ENCODE measurements at regions not wholly inside any gene's neighbourhood (a gene's known extent, or its start where the extent isn't known, plus 50 kb on each side); places are given as distances from the start of the nearest gene placed in this dataset.
A peak's percentile ranks its signal among the peaks of the same experiment; 100 is the strongest.

- Histone ChIP-seq H3K36me3 (ENCODE audit: control insufficient read depth in 1 of 2, insufficient read depth in 2 of 2, low read length in 2 of 2) (no peaks in the 10 kb centered on the region), H2AFZ (ENCODE audit: insufficient read depth, low read length, poor library complexity) (no peak overlapping the region), H3K27ac (ENCODE audit: low read depth, low read length) (no peak overlapping the region), H3K4me1 (ENCODE audit: control insufficient read depth in 1 of 2, insufficient read depth in 2 of 2, low read length in 2 of 2) (no peaks in the 10 kb centered on the region), H3K4me2 (ENCODE audit: low read length) (no peak overlapping the region), H2BK12ac (ENCODE audit: low read length) (no peak overlapping the region), H3K27me3 (ENCODE audit: insufficient read depth, low read length) (no peaks in the 10 kb centered on the region), H3K23ac (ENCODE audit: low read length) (no peak overlapping the region), H3K79me2 (ENCODE audit: control insufficient read depth, insufficient read depth, low read length, poor library complexity) (no peaks in the 10 kb centered on the region), H4K12ac (ENCODE audit: low read depth, low read length) (no peak overlapping the region), H2BK120ac (ENCODE audit: insufficient read depth, low read length, poor library complexity) (no peak overlapping the region), H3K4me3 (ENCODE audit: low read depth, low read length) (no peak overlapping the region), H4K91ac (ENCODE audit: low read depth, low read length) (no peak overlapping the region), H3K79me1 (ENCODE audit: low read length) (no peaks in the 10 kb centered on the region), H3K4ac (ENCODE audit: low read depth, low read length) (no peak overlapping the region), H4K8ac (ENCODE audit: low read depth, low read length) (no peak overlapping the region), H3K9ac (ENCODE audit: low read length) (no peak overlapping the region), H3K9me3 (ENCODE audit: insufficient read depth, low read depth, low read length) (no peaks in the 10 kb centered on the region), H3K18ac (ENCODE audit: low read length) (no peak overlapping the region), H2AK5ac (ENCODE audit: low read length) (no peak overlapping the region), H3K14ac (ENCODE audit: low read length) (no peak overlapping the region), H2BK5ac (ENCODE audit: low read depth, low read length, poor library complexity) (no peak overlapping the region)
- no CpG with 5 or more reads among the region's 1 CpG for WGBS (ENCODE audit: extremely low coverage, insufficient coverage, insufficient read length)
- DNase-seq: no peak
These were observed 386.3 kb downstream of the KCTD12 start for GRCh38 chr13:76499891-76500290.

DNA sequence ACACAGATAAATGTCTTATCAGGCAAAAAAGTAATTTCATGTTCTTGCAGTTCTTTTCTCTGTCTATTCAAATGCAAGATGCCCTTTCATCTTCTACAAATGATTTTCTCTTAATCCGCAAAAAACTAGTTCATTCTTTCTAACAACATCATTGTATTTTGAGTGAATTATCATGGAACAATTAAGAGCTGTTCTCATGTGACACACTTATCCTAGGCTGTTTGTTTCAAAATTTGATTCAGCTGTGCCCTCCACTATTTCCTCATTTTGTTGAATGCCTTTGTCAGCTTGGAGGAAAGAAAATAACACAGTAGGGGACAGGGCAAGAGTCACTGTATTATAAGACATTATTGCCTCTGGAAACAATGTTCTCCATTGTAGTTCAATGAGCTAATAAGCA is 396.9 kb downstream of the KCTD12 start:
- H3K79me1 ChIP-seq (ENCODE audit: low read length): no peaks in the 10 kb centered on the region
- DNase-seq: no peak
- H3K27me3 ChIP-seq (ENCODE audit: insufficient read depth, low read length): no peaks in the 10 kb centered on the region
- H3K27ac ChIP-seq (ENCODE audit: low read depth, low read length): no peak overlapping the region
- no peak overlapping the region for H4K8ac ChIP-seq (ENCODE audit: low read depth, low read length)
- no peaks in the 10 kb centered on the region for H3K36me3 ChIP-seq (ENCODE audit: control insufficient read depth in 1 of 2, insufficient read depth in 2 of 2, low read length in 2 of 2)
- no peak overlapping the region for H3K9ac ChIP-seq (ENCODE audit: low read length)
- no peak overlapping the region for H3K4me2 ChIP-seq (ENCODE audit: low read length)
- no peak overlapping the region for H3K4ac ChIP-seq (ENCODE audit: low read depth, low read length)
- WGBS (ENCODE audit: extremely low coverage, insufficient coverage, insufficient read length): 100% methylated on average over 1 of the region's 1 CpG
- H3K23ac ChIP-seq (ENCODE audit: low read length): no peak overlapping the region
- H3K4me1 ChIP-seq (ENCODE audit: control insufficient read depth in 1 of 2, insufficient read depth in 2 of 2, low read length in 2 of 2): no peaks in the 10 kb centered on the region
- H2BK12ac ChIP-seq (ENCODE audit: low read length): no peak overlapping the region
- no peak overlapping the region for H3K18ac ChIP-seq (ENCODE audit: low read length)
- no peak overlapping the region for H2BK120ac ChIP-seq (ENCODE audit: insufficient read depth, low read length, poor library complexity)
- no peak overlapping the region for H4K91ac ChIP-seq (ENCODE audit: low read depth, low read length)
- no peaks in the 10 kb centered on the region for H3K79me2 ChIP-seq (ENCODE audit: control insufficient read depth, insufficient read depth, low read length, poor library complexity)
- no peak overlapping the region for H3K14ac ChIP-seq (ENCODE audit: low read length)
- no peak overlapping the region for H2AK5ac ChIP-seq (ENCODE audit: low read length)
- no peaks in the 10 kb centered on the region for H3K9me3 ChIP-seq (ENCODE audit: insufficient read depth, low read depth, low read length)
- H2BK5ac ChIP-seq (ENCODE audit: low read depth, low read length, poor library complexity): no peak overlapping the region
- no peak overlapping the region for H4K12ac ChIP-seq (ENCODE audit: low read depth, low read length)
- H2AFZ ChIP-seq (ENCODE audit: insufficient read depth, low read length, poor library complexity): no peak overlapping the region
- no peak overlapping the region for H3K4me3 ChIP-seq (ENCODE audit: low read depth, low read length)

- Histone ChIP-seq H2BK5ac (ENCODE audit: low read depth, low read length, poor library complexity) (no peak overlapping the region), H2BK12ac (ENCODE audit: low read length) (no peak overlapping the region), H2AK5ac (ENCODE audit: low read length) (no peak overlapping the region), H3K4me1 (ENCODE audit: control insufficient read depth in 1 of 2, insufficient read depth in 2 of 2, low read length in 2 of 2) (no peaks in the 10 kb centered on the region), H3K4me2 (ENCODE audit: low read length) (no peak overlapping the region), H3K27ac (ENCODE audit: low read depth, low read length) (no peak overlapping the region), H3K79me2 (ENCODE audit: control insufficient read depth, insufficient read depth, low read length, poor library complexity) (no peaks in the 10 kb centered on the region), H4K8ac (ENCODE audit: low read depth, low read length) (no peak overlapping the region), H3K4ac (ENCODE audit: low read depth, low read length) (no peak overlapping the region), H3K36me3 (ENCODE audit: control insufficient read depth in 1 of 2, insufficient read depth in 2 of 2, low read length in 2 of 2) (no peaks in the 10 kb centered on the region), H3K9me3 (ENCODE audit: insufficient read depth, low read depth, low read length) (no peaks in the 10 kb centered on the region), H2AFZ (ENCODE audit: insufficient read depth, low read length, poor library complexity) (no peak overlapping the region), H4K91ac (ENCODE audit: low read depth, low read length) (no peak overlapping the region), H3K79me1 (ENCODE audit: low read length) (no peaks in the 10 kb centered on the region), H3K23ac (ENCODE audit: low read length) (no peak overlapping the region), H2BK120ac (ENCODE audit: insufficient read depth, low read length, poor library complexity) (no peak overlapping the region), H3K27me3 (ENCODE audit: insufficient read depth, low read length) (no peaks in the 10 kb centered on the region), H4K12ac (ENCODE audit: low read depth, low read length) (no peak overlapping the region), H3K9ac (ENCODE audit: low read length) (no peak overlapping the region), H3K18ac (ENCODE audit: low read length) (no peak overlapping the region), H3K14ac (ENCODE audit: low read length) (no peak overlapping the region), H3K4me3 (ENCODE audit: low read depth, low read length) (no peak overlapping the region)
- no peak for DNase-seq
- WGBS (ENCODE audit: extremely low coverage, insufficient coverage, insufficient read length): no CpG with 5 or more reads among the region's 2 CpGs
These were observed 404.5 kb downstream of the KCTD12 start for GRCh38 chr13:76481738-76482137.

- Histone ChIP-seq H2BK12ac (ENCODE audit: low read length) (no peak overlapping the region), H4K91ac (ENCODE audit: low read depth, low read length) (no peak overlapping the region), H3K14ac (ENCODE audit: low read length) (no peak overlapping the region), H2AK5ac (ENCODE audit: low read length) (no peak overlapping the region), H3K36me3 (ENCODE audit: control insufficient read depth in 1 of 2, insufficient read depth in 2 of 2, low read length in 2 of 2) (no peaks in the 10 kb centered on the region), H2BK5ac (ENCODE audit: low read depth, low read length, poor library complexity) (no peak overlapping the region), H4K8ac (ENCODE audit: low read depth, low read length) (no peak overlapping the region), H3K79me1 (ENCODE audit: low read length) (peaks cover 6% of the 10 kb centered on the region), H3K4me1 (ENCODE audit: control insufficient read depth in 1 of 2, insufficient read depth in 2 of 2, low read length in 2 of 2) (no peaks in the 10 kb centered on the region), H3K23ac (ENCODE audit: low read length) (no peak overlapping the region), H3K9me3 (ENCODE audit: insufficient read depth, low read depth, low read length) (no peaks in the 10 kb centered on the region), H4K12ac (ENCODE audit: low read depth, low read length) (no peak overlapping the region), H3K27me3 (ENCODE audit: insufficient read depth, low read length) (no peaks in the 10 kb centered on the region), H3K4me3 (ENCODE audit: low read depth, low read length) (no peak overlapping the region), H3K4ac (ENCODE audit: low read depth, low read length) (no peak overlapping the region), H3K9ac (ENCODE audit: low read length) (no peak overlapping the region), H3K18ac (ENCODE audit: low read length) (no peak overlapping the region), H2BK120ac (ENCODE audit: insufficient read depth, low read length, poor library complexity) (no peak overlapping the region), H3K27ac (ENCODE audit: low read depth, low read length) (no peak overlapping the region), H3K79me2 (ENCODE audit: control insufficient read depth, insufficient read depth, low read length, poor library complexity) (no peaks in the 10 kb centered on the region), H2AFZ (ENCODE audit: insufficient read depth, low read length, poor library complexity) (no peak overlapping the region), H3K4me2 (ENCODE audit: low read length) (no peak overlapping the region)
- peak in 1 of 2 donors; percentile 60 for DNase-seq
- WGBS (ENCODE audit: extremely low coverage, insufficient coverage, insufficient read length): no CpG with 5 or more reads among the region's 2 CpGs
These were observed 411.2 kb downstream of the KCTD12 start for GRCh38 chr13:76474966-76475365.

Data from trophoblast cell (in vitro differentiated cells and primary cell).